IMR-90 (cell line): ENCODE measurements at regions not wholly inside any gene's neighbourhood (a gene's known extent, or its start where the extent isn't known, plus 50 kb on each side); places are given as distances from the start of the nearest gene placed in this dataset.

Experiments used
- BHLHE40 ChIP-seq: fragments of 150-350 bp; IDR thresholded peaks from 2 replicates; pipeline ENCODE4 v1.6.1; 2016; ENCODE audit warnings: mild to moderate bottlenecking, low read depth, low read length
- MXI1 ChIP-seq: IDR thresholded peaks from 2 replicates; pipeline ENCODE4 v1.6.1; 2012; ENCODE audit warnings: low read depth, mild to moderate bottlenecking, low read length, moderate library complexity, borderline replicate concordance
- POLR2A ChIP-seq: IDR thresholded peaks from 2 replicates; pipeline ENCODE4 v1.6.1; 2012; ENCODE audit warnings: mild to moderate bottlenecking, low read depth, low read length
- RAD21 ChIP-seq: IDR thresholded peaks from 2 replicates; pipeline ENCODE4 v1.6.1; 2012; ENCODE audit warnings: low read length, improper control_type of control experiment
- SMC3 ChIP-seq: fragments of 150-350 bp; IDR thresholded peaks from 2 replicates; pipeline ENCODE4 v1.6.1; 2016; ENCODE audit warnings: low read depth, mild to moderate bottlenecking, antibody characterized with exemption, low read length, moderate library complexity
- TF ChIP-seq, protein P1 (sequence below): conservative IDR thresholded peaks from 2 replicates; pipeline ENCODE4 v1.5.1; 2012; ENCODE audit warnings: mild to moderate bottlenecking, low read depth, low read length, improper control_type of control experiment

DNA sequence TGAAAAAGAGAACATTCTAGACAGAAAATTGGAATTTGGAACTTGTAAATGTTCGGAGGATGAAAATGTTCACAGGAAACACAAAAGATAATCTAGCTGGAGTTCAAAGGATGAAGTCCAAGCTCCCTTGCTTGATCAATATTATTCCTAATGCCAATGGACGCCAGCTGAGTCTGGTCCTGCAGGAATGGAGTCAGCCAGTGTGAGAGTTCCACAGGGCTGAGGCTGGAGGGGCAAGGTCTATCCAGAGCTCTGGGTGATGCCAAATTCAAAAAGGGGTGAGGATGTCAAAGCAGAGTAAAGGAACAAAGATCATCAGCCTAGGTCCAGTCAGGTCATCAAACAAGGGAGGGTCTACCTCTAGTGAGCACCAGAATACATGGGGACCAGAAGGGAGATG lies 78.5 kb upstream of the CTNNA2 start:
- TF ChIP-seq, protein P1, sequence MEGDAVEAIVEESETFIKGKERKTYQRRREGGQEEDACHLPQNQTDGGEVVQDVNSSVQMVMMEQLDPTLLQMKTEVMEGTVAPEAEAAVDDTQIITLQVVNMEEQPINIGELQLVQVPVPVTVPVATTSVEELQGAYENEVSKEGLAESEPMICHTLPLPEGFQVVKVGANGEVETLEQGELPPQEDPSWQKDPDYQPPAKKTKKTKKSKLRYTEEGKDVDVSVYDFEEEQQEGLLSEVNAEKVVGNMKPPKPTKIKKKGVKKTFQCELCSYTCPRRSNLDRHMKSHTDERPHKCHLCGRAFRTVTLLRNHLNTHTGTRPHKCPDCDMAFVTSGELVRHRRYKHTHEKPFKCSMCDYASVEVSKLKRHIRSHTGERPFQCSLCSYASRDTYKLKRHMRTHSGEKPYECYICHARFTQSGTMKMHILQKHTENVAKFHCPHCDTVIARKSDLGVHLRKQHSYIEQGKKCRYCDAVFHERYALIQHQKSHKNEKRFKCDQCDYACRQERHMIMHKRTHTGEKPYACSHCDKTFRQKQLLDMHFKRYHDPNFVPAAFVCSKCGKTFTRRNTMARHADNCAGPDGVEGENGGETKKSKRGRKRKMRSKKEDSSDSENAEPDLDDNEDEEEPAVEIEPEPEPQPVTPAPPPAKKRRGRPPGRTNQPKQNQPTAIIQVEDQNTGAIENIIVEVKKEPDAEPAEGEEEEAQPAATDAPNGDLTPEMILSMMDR, result no peak
- TF ChIP-seq MXI1 (no peak), POLR2A (no peak), BHLHE40 (no peak), RAD21 (no peak), SMC3 (no peak)
